ENCODE measurements at regions not wholly inside any gene's neighbourhood (a gene's known extent, or its start where the extent isn't known, plus 50 kb on each side); places are given as distances from the start of the nearest gene placed in this dataset.

- no peak overlapping the region for H3K27ac ChIP-seq (ENCODE audit: low read depth, low read length)
- H3K4me1 ChIP-seq (ENCODE audit: control insufficient read depth, insufficient read depth, low read length, unreplicated experiment): peaks cover 6% of the 10 kb centered on the region
- H2AFZ ChIP-seq (ENCODE audit: low read length, unreplicated experiment): no peak overlapping the region
- H3K36me3 ChIP-seq (ENCODE audit: insufficient read depth, low read length): no peaks in the 10 kb centered on the region
- H3K79me2 ChIP-seq (ENCODE audit: control insufficient read depth, insufficient read depth, low read length, unreplicated experiment): no peaks in the 10 kb centered on the region
- no peak overlapping the region for H3K4me3 ChIP-seq (ENCODE audit: low read depth, low read length)
- H3K27me3 ChIP-seq (ENCODE audit: insufficient read depth, low read length): no peaks in the 10 kb centered on the region
Measured at GRCh38 chr13:30107521-30108136, 199.7 kb downstream of the KATNAL1 start.

GRCh38 chr13:30107121-30107520 lies 200.2 kb downstream of the KATNAL1 start:
- Histone ChIP-seq H3K79me2 (ENCODE audit: control insufficient read depth, insufficient read depth, low read length, unreplicated experiment) (no peaks in the 10 kb centered on the region), H3K27ac (ENCODE audit: low read depth, low read length) (no peak overlapping the region), H3K27me3 (ENCODE audit: insufficient read depth, low read length) (no peaks in the 10 kb centered on the region), H3K4me1 (ENCODE audit: control insufficient read depth, insufficient read depth, low read length, unreplicated experiment) (peaks cover 6% of the 10 kb centered on the region), H3K4me3 (ENCODE audit: low read depth, low read length) (no peak overlapping the region), H3K36me3 (ENCODE audit: insufficient read depth, low read length) (no peaks in the 10 kb centered on the region), H2AFZ (ENCODE audit: low read length, unreplicated experiment) (no peak overlapping the region)

DNA sequence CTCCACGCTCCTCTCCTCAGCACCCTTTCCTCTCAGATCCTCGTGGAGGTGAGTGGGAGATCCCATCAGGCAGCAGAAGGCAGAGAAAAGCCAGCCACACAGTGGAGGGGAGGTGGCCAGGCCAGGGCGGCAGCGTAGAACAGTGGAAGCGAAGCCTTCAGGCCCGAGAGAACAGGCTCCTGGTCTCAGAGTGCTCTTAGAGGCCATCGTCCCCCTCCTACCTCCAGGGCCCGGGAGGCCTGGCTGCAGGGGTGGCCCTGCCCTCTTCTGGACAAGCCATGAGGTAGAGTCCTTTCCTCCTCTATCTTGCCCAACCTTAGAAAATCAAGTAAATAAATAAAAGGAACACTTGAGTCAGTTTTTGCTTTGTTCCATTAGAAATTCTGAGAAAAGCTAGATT lies 202.0 kb downstream of the KATNAL1 start:
- Histone ChIP-seq H3K79me2 (ENCODE audit: control insufficient read depth, insufficient read depth, low read length, unreplicated experiment) (no peaks in the 10 kb centered on the region), H3K27ac (ENCODE audit: low read depth, low read length) (no peak overlapping the region), H3K4me1 (ENCODE audit: control insufficient read depth, insufficient read depth, low read length, unreplicated experiment) (peaks cover 6% of the 10 kb centered on the region), H2AFZ (ENCODE audit: low read length, unreplicated experiment) (no peak overlapping the region), H3K27me3 (ENCODE audit: insufficient read depth, low read length) (no peaks in the 10 kb centered on the region), H3K4me3 (ENCODE audit: low read depth, low read length) (no peak overlapping the region), H3K36me3 (ENCODE audit: insufficient read depth, low read length) (no peaks in the 10 kb centered on the region)

- H3K27ac ChIP-seq (ENCODE audit: low read depth, low read length): no peak overlapping the region
- H3K79me2 ChIP-seq (ENCODE audit: control insufficient read depth, insufficient read depth, low read length, unreplicated experiment): no peaks in the 10 kb centered on the region
- H3K4me1 ChIP-seq (ENCODE audit: control insufficient read depth, insufficient read depth, low read length, unreplicated experiment): peaks cover 6% of the 10 kb centered on the region
- H3K27me3 ChIP-seq (ENCODE audit: insufficient read depth, low read length): no peaks in the 10 kb centered on the region
- H3K36me3 ChIP-seq (ENCODE audit: insufficient read depth, low read length): no peaks in the 10 kb centered on the region
- H2AFZ ChIP-seq (ENCODE audit: low read length, unreplicated experiment): no peak overlapping the region
- H3K4me3 ChIP-seq (ENCODE audit: low read depth, low read length): no peak overlapping the region
Measured at GRCh38 chr13:30103161-30103840, 204.1 kb downstream of the KATNAL1 start.

- H3K79me2 ChIP-seq (ENCODE audit: control insufficient read depth, insufficient read depth, low read length, unreplicated experiment): no peaks in the 10 kb centered on the region
- H3K4me3 ChIP-seq (ENCODE audit: low read depth, low read length): no peak overlapping the region
- no peaks in the 10 kb centered on the region for H3K4me1 ChIP-seq (ENCODE audit: control insufficient read depth, insufficient read depth, low read length, unreplicated experiment)
- H3K36me3 ChIP-seq (ENCODE audit: insufficient read depth, low read length): no peaks in the 10 kb centered on the region
- no peak overlapping the region for H2AFZ ChIP-seq (ENCODE audit: low read length, unreplicated experiment)
- H3K27ac ChIP-seq (ENCODE audit: low read depth, low read length): no peak overlapping the region
- H3K27me3 ChIP-seq (ENCODE audit: insufficient read depth, low read length): no peaks in the 10 kb centered on the region
Measured at GRCh38 chr13:30100226-30100625, 207.1 kb downstream of the KATNAL1 start.

- Histone ChIP-seq H3K36me3 (ENCODE audit: insufficient read depth, low read length) (no peaks in the 10 kb centered on the region), H2AFZ (ENCODE audit: low read length, unreplicated experiment) (no peak overlapping the region), H3K4me1 (ENCODE audit: control insufficient read depth, insufficient read depth, low read length, unreplicated experiment) (no peaks in the 10 kb centered on the region), H3K4me3 (ENCODE audit: low read depth, low read length) (no peak overlapping the region), H3K27me3 (ENCODE audit: insufficient read depth, low read length) (no peaks in the 10 kb centered on the region), H3K27ac (ENCODE audit: low read depth, low read length) (no peak overlapping the region), H3K79me2 (ENCODE audit: control insufficient read depth, insufficient read depth, low read length, unreplicated experiment) (no peaks in the 10 kb centered on the region)
Measured at GRCh38 chr13:30097701-30098100, 209.7 kb downstream of the KATNAL1 start.

- Histone ChIP-seq H3K27ac (ENCODE audit: low read depth, low read length) (no peak overlapping the region), H3K4me1 (ENCODE audit: control insufficient read depth, insufficient read depth, low read length, unreplicated experiment) (no peaks in the 10 kb centered on the region), H3K36me3 (ENCODE audit: insufficient read depth, low read length) (no peaks in the 10 kb centered on the region), H3K27me3 (ENCODE audit: insufficient read depth, low read length) (no peaks in the 10 kb centered on the region), H3K79me2 (ENCODE audit: control insufficient read depth, insufficient read depth, low read length, unreplicated experiment) (no peaks in the 10 kb centered on the region), H2AFZ (ENCODE audit: low read length, unreplicated experiment) (no peak overlapping the region), H3K4me3 (ENCODE audit: low read depth, low read length) (no peak overlapping the region)
Measured at GRCh38 chr13:30097089-30097488, 210.3 kb downstream of the KATNAL1 start.

- Histone ChIP-seq H2AFZ (ENCODE audit: low read length, unreplicated experiment) (no peak overlapping the region), H3K36me3 (ENCODE audit: insufficient read depth, low read length) (no peaks in the 10 kb centered on the region), H3K27ac (ENCODE audit: low read depth, low read length) (no peak overlapping the region), H3K4me1 (ENCODE audit: control insufficient read depth, insufficient read depth, low read length, unreplicated experiment) (no peaks in the 10 kb centered on the region), H3K4me3 (ENCODE audit: low read depth, low read length) (no peak overlapping the region), H3K79me2 (ENCODE audit: control insufficient read depth, insufficient read depth, low read length, unreplicated experiment) (no peaks in the 10 kb centered on the region), H3K27me3 (ENCODE audit: insufficient read depth, low read length) (no peaks in the 10 kb centered on the region)
Measured at GRCh38 chr13:30094015-30094414, 213.3 kb downstream of the KATNAL1 start.

GRCh38 chr13:30093236-30093635 lies 214.1 kb downstream of the KATNAL1 start:
- H3K36me3 ChIP-seq (ENCODE audit: insufficient read depth, low read length): no peaks in the 10 kb centered on the region
- no peaks in the 10 kb centered on the region for H3K79me2 ChIP-seq (ENCODE audit: control insufficient read depth, insufficient read depth, low read length, unreplicated experiment)
- H3K4me3 ChIP-seq (ENCODE audit: low read depth, low read length): no peak overlapping the region
- H3K27ac ChIP-seq (ENCODE audit: low read depth, low read length): no peak overlapping the region
- no peak overlapping the region for H2AFZ ChIP-seq (ENCODE audit: low read length, unreplicated experiment)
- no peaks in the 10 kb centered on the region for H3K27me3 ChIP-seq (ENCODE audit: insufficient read depth, low read length)
- H3K4me1 ChIP-seq (ENCODE audit: control insufficient read depth, insufficient read depth, low read length, unreplicated experiment): no peaks in the 10 kb centered on the region

DNA sequence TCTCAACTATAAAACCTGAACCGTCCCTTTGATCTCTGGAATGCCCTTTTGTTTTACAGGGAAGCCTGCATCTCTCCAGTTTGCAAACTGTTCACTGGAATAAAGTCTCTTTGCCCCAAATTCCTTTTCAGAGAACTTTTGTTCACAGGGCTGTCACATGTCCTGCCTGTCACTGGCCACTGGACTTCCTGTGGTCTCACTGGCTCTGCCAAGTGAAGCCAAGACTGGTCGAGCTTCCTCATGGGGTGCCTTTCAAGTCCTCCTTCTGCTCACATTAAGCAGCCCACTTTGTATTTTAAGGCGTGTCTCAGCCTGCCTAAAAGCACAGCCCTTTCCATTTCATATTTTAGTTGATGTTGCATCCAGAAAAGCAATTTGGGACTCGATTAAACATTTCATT lies 215.7 kb downstream of the KATNAL1 start:
- Histone ChIP-seq H3K27me3 (ENCODE audit: insufficient read depth, low read length) (no peaks in the 10 kb centered on the region), H2AFZ (ENCODE audit: low read length, unreplicated experiment) (no peak overlapping the region), H3K27ac (ENCODE audit: low read depth, low read length) (no peak overlapping the region), H3K4me3 (ENCODE audit: low read depth, low read length) (no peak overlapping the region), H3K36me3 (ENCODE audit: insufficient read depth, low read length) (no peaks in the 10 kb centered on the region), H3K4me1 (ENCODE audit: control insufficient read depth, insufficient read depth, low read length, unreplicated experiment) (no peaks in the 10 kb centered on the region), H3K79me2 (ENCODE audit: control insufficient read depth, insufficient read depth, low read length, unreplicated experiment) (no peaks in the 10 kb centered on the region)

DNA sequence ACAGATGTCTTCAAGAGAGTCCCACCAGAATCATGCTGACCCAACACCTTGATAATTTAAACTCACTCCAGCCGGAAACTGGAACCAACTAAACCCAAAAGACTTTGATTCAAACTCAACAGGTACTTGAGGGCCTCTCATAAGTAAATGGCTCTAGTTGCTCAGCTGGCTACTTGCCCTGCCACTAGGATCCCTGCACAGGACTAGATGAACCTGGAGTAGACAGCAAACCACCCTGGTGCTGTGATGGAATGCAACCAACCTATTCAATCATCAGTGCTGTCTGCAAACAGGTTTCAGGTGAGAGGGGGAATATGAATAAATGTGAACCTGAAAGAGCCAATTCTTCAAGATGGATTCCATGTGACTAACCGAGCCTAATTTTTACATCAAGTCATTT lies 216.3 kb downstream of the KATNAL1 start:
- H3K79me2 ChIP-seq (ENCODE audit: control insufficient read depth, insufficient read depth, low read length, unreplicated experiment): no peaks in the 10 kb centered on the region

More for the DNA sequence above, 216.3 kb downstream of the KATNAL1 start:
- Histone ChIP-seq H3K4me1 (ENCODE audit: control insufficient read depth, insufficient read depth, low read length, unreplicated experiment) (no peaks in the 10 kb centered on the region), H3K27me3 (ENCODE audit: insufficient read depth, low read length) (no peaks in the 10 kb centered on the region), H3K4me3 (ENCODE audit: low read depth, low read length) (no peak overlapping the region), H2AFZ (ENCODE audit: low read length, unreplicated experiment) (no peak overlapping the region), H3K27ac (ENCODE audit: low read depth, low read length) (no peak overlapping the region), H3K36me3 (ENCODE audit: insufficient read depth, low read length) (no peaks in the 10 kb centered on the region)

Measured in ACC112 (cell line).